H1 (cell line): ENCODE measurements at regions not wholly inside any gene's neighbourhood (a gene's known extent, or its start where the extent isn't known, plus 50 kb on each side); places are given as distances from the start of the nearest gene placed in this dataset.

Experiments used
- CTCF ChIA-PET: fragments of 300-600 bp; sonication (Branson Sonifier 250); formaldehyde crosslinking; loops from one replicate; lab custom pipeline; 2021; ENCODE audit not compliant: partially characterized antibody; lab: Charles Lee
- POLR2A ChIA-PET: fragments of 300-600 bp; sonication (Branson Sonifier 250); formaldehyde crosslinking; loops from one replicate; lab custom pipeline; 2021; ENCODE audit warnings: inconsistent platforms; ENCODE audit not compliant: partially characterized antibody; lab: Charles Lee
- DNase-seq, 2 experiments: peaks; one replicate each; pipeline versions ENCODE4 v3.0.0 to v3.0.0-alpha.2; 2010 to 2022; ENCODE audit warnings: low spot score in 2 of 2, low read depth in 1 of 2, mixed read lengths in 1 of 2
- FAIRE-seq: peaks from 2 replicates; lab custom pipeline; 2011; peaks lifted over from hg19 to GRCh38; lab: Jason Lieb, UNC
- H2AFZ ChIP-seq: 2 replicates; pipeline ENCODE4 v1.8.1; 2012; ENCODE audit warnings: low read length, inconsistent platforms
- H2AK5ac ChIP-seq: 2 replicates; pipeline ENCODE4 v1.6.1; 2013; ENCODE audit warnings: low read depth, low read length
- H2BK120ac ChIP-seq: replicated peaks from 2 replicates; pipeline ENCODE3; 2013; ENCODE audit warnings: low read depth, low read length, inconsistent platforms
- H2BK12ac ChIP-seq: 2 replicates; pipeline ENCODE4 v1.6.1; 2013; ENCODE audit warnings: low read depth, low read length
- H2BK15ac ChIP-seq: 2 replicates; pipeline ENCODE4 v1.6.1; 2013; ENCODE audit warnings: low read length
- H2BK20ac ChIP-seq: 2 replicates; pipeline ENCODE4 v1.6.1; 2013; ENCODE audit warnings: low read length
- H2BK5ac ChIP-seq: 2 replicates; pipeline ENCODE4 v1.6.1; 2013; ENCODE audit warnings: low read depth, low read length
- H3K14ac ChIP-seq: 2 replicates; pipeline ENCODE4 v1.6.1; 2013; ENCODE audit warnings: inconsistent platforms; ENCODE audit not compliant: insufficient read length
- H3K18ac ChIP-seq: 2 replicates; pipeline ENCODE4 v1.6.1; 2013; ENCODE audit warnings: low read length; ENCODE audit errors: extremely low read depth
- H3K23ac ChIP-seq: 2 replicates; pipeline ENCODE4 v1.6.1; 2013; ENCODE audit warnings: inconsistent platforms; ENCODE audit not compliant: insufficient read length
- H3K23me2 ChIP-seq: 2 replicates; pipeline ENCODE4 v1.6.1; 2013; ENCODE audit warnings: low read depth, low read length
- H3K27ac ChIP-seq: 2 replicates; pipeline ENCODE4 v1.6.1; 2011; ENCODE audit warnings: low read depth, low read length, inconsistent platforms
- H3K27me3 ChIP-seq, 4 experiments: replicated peaks in 1 of 4; 1 replicate in 1 of 4; 2 replicates in 3 of 4; pipeline versions ENCODE4 v1.6.1 to v1.8.1; 2011 to 2013; ENCODE audit warnings: low read length in 3 of 4, mild to moderate bottlenecking in 3 of 4, inconsistent platforms in 2 of 4, mixed read lengths in 2 of 4, moderate library complexity in 1 of 4; ENCODE audit not compliant: control insufficient read depth in 3 of 4, insufficient read depth in 3 of 4; ENCODE audit errors: extremely low read depth in 1 of 4
- H3K36me3 ChIP-seq, 4 experiments: 2 replicates each; pipeline versions ENCODE4 v1.6.1 to v1.8.1; 2011 to 2013; ENCODE audit warnings: mild to moderate bottlenecking in 4 of 4, low read length in 3 of 4, moderate library complexity in 2 of 4, control low read depth in 1 of 4, inconsistent platforms in 1 of 4; ENCODE audit not compliant: insufficient read depth in 4 of 4, control insufficient read depth in 2 of 4
- H3K4ac ChIP-seq: replicated peaks from 2 replicates; pipeline ENCODE3; 2013; ENCODE audit warnings: low read length, low read depth, mixed read lengths, inconsistent platforms; ENCODE audit not compliant: insufficient read length
- H3K4me1 ChIP-seq, 4 experiments: replicated peaks in 1 of 4; 1 replicate in 1 of 4; 2 replicates in 3 of 4; pipeline versions ENCODE4 v1.6.1 to v1.8.1; 2011 to 2013; ENCODE audit warnings: low read length in 3 of 4, inconsistent platforms in 2 of 4, mixed read lengths in 1 of 4; ENCODE audit not compliant: insufficient read depth in 4 of 4, control insufficient read depth in 3 of 4
- H3K4me2 ChIP-seq, 2 experiments: 2 replicates each; pipeline versions ENCODE4 v1.6.1 to v1.8.1; 2011 to 2013; ENCODE audit warnings: low read depth in 2 of 2, low read length in 2 of 2, control low read depth in 1 of 2, inconsistent platforms in 1 of 2, mild to moderate bottlenecking in 1 of 2; ENCODE audit not compliant: insufficient read depth in 1 of 2
- H3K4me3 ChIP-seq, 4 experiments: fragments of 200-600, 300-600 bp in 1 of 4; sonication (generic), shearing (Covaris generic), sonication (Bioruptor Twin) in 1 of 4; 2 replicates each; pipeline versions ENCODE4 v1.5.1 to v1.8.1; 2011 to 2016; ENCODE audit warnings: low read length in 4 of 4, low read depth in 3 of 4, control low read depth in 2 of 4, inconsistent platforms in 2 of 4, mild to moderate bottlenecking in 2 of 4, mixed read lengths in 1 of 4, moderate library complexity in 1 of 4; ENCODE audit not compliant: insufficient read depth in 2 of 4; ENCODE audit errors: extremely low read depth in 1 of 4
- H3K56ac ChIP-seq: replicated peaks from 2 replicates; pipeline ENCODE3; 2013; ENCODE audit warnings: low read depth, mild to moderate bottlenecking, mixed read lengths, low read length, inconsistent platforms; ENCODE audit not compliant: insufficient read length
- H3K79me1 ChIP-seq: 2 replicates; pipeline ENCODE4 v1.6.1; 2013; ENCODE audit warnings: low read depth, low read length, control low read depth
- H3K79me2 ChIP-seq, 2 experiments: 2 replicates each; pipeline versions ENCODE4 v1.6.1 to v1.8.1; 2012 to 2013; ENCODE audit warnings: low read length in 2 of 2, mild to moderate bottlenecking in 2 of 2, inconsistent platforms in 1 of 2; ENCODE audit not compliant: insufficient read depth in 2 of 2, control insufficient read depth in 1 of 2
- H3K9ac ChIP-seq, 4 experiments: replicated peaks in 1 of 4; 1 replicate in 1 of 4; 2 replicates in 3 of 4; pipeline versions ENCODE4 v1.6.1 to v1.8.1; 2011 to 2013; ENCODE audit warnings: low read depth in 3 of 4, low read length in 3 of 4, control low read depth in 2 of 4, mild to moderate bottlenecking in 2 of 4, moderate library complexity in 2 of 4, inconsistent platforms in 1 of 4; ENCODE audit errors: extremely low read depth in 1 of 4
- H3K9me3 ChIP-seq, 2 experiments: 2 replicates each; pipeline versions ENCODE4 v1.6.1 to v1.8.1; 2012 to 2013; ENCODE audit warnings: mild to moderate bottlenecking in 2 of 2, moderate library complexity in 2 of 2, control low read depth in 1 of 2, inconsistent platforms in 1 of 2, low read depth in 1 of 2, low read length in 1 of 2, mixed read lengths in 1 of 2; ENCODE audit not compliant: insufficient read depth in 2 of 2
- H4K20me1 ChIP-seq, 2 experiments: replicated peaks in 1 of 2; 2 replicates each; pipeline versions ENCODE3 to v1.8.1; 2011 to 2013; ENCODE audit warnings: inconsistent platforms in 2 of 2, low read length in 2 of 2, mild to moderate bottlenecking in 1 of 2; ENCODE audit not compliant: insufficient read depth in 2 of 2, control insufficient read depth in 1 of 2
- H4K5ac ChIP-seq: 2 replicates; pipeline ENCODE4 v1.6.1; 2013; ENCODE audit warnings: low read length, low read depth, mixed read lengths, inconsistent platforms; ENCODE audit not compliant: insufficient read length
- H4K8ac ChIP-seq: 2 replicates; pipeline ENCODE4 v1.8.0; 2013; ENCODE audit warnings: mild to moderate bottlenecking, moderate library complexity, low read length, inconsistent platforms; ENCODE audit not compliant: insufficient read depth; ENCODE audit errors: extremely low read depth
- H4K91ac ChIP-seq: replicated peaks from 2 replicates; pipeline ENCODE3; 2013; ENCODE audit warnings: low read length, mixed read lengths, inconsistent platforms; ENCODE audit not compliant: insufficient read length
- CBX5 ChIP-seq: fragments of 300-800, 300-1000 bp; sonication (generic); IDR thresholded peaks from 2 replicates; pipeline ENCODE4 v1.7.1; 2016; ENCODE audit warnings: antibody characterized with exemption, low read length, low read depth
- CREB1 ChIP-seq: IDR thresholded peaks from 2 replicates; pipeline ENCODE4 v1.6.1; 2012; ENCODE audit warnings: inconsistent platforms
- CTBP2 ChIP-seq: IDR thresholded peaks from 2 replicates; pipeline ENCODE4 v1.7.0; 2011; ENCODE audit warnings: borderline replicate concordance, mild to moderate bottlenecking, moderate library complexity, mixed read lengths, low read length; ENCODE audit not compliant: insufficient read depth, insufficient read length
- FOSL1 ChIP-seq: IDR thresholded peaks from 2 replicates; pipeline ENCODE4 v1.6.1; 2011; ENCODE audit warnings: mild to moderate bottlenecking, low read depth, low read length, moderate library complexity; ENCODE audit not compliant: insufficient read depth
- GABPA ChIP-seq: IDR thresholded peaks from 2 replicates; pipeline ENCODE4 v1.6.1; 2011; ENCODE audit warnings: mild to moderate bottlenecking, low read length, moderate library complexity, borderline replicate concordance; ENCODE audit not compliant: insufficient read depth
- JUND ChIP-seq: IDR thresholded peaks from 2 replicates; pipeline ENCODE4 v1.6.1; 2011; ENCODE audit warnings: mild to moderate bottlenecking, improper control_type of control experiment, low read length
- KDM1A ChIP-seq: fragments of 200-600, 300-600 bp; sonication (generic); IDR thresholded peaks from 2 replicates; pipeline ENCODE4 v1.7.1; 2016; ENCODE audit warnings: mild to moderate bottlenecking, low read length, borderline replicate concordance
- NRF1 ChIP-seq: IDR thresholded peaks from 2 replicates; pipeline ENCODE4 v1.6.1; 2011; ENCODE audit warnings: mild to moderate bottlenecking, low read depth, low read length, improper control_type of control experiment
- PHF8 ChIP-seq: fragments of 200-600 bp; sonication (generic); conservative IDR thresholded peaks from 2 replicates; pipeline ENCODE4 v1.7.1; 2012; ENCODE audit warnings: low read depth, mild to moderate bottlenecking, inconsistent platforms, low read length, moderate library complexity
- RNF2 ChIP-seq: fragments of 200-900, 300-1000 bp; sonication (generic); IDR thresholded peaks from 2 replicates; pipeline ENCODE4 v1.7.1; 2016; ENCODE audit warnings: borderline replicate concordance, low read depth, mild to moderate bottlenecking, antibody characterized with exemption, low read length; ENCODE audit not compliant: poor library complexity, severe bottlenecking; ENCODE audit errors: missing control alignments
- SAP30 ChIP-seq: fragments of 300-600 bp; sonication (generic); IDR thresholded peaks from 2 replicates; pipeline ENCODE4 v1.7.1; 2012; ENCODE audit warnings: low read length, moderate library complexity, mild to moderate bottlenecking, inconsistent platforms; ENCODE audit not compliant: insufficient read depth, insufficient replicate concordance
- SRF ChIP-seq: IDR thresholded peaks from 2 replicates; pipeline ENCODE4 v1.6.1; 2011; ENCODE audit warnings: mild to moderate bottlenecking, low read depth, low read length, moderate library complexity
- SUZ12 ChIP-seq: fragments of 200-600 bp; sonication (generic); IDR thresholded peaks from 2 replicates; pipeline ENCODE4 v1.6.1; 2012; ENCODE audit warnings: mild to moderate bottlenecking, inconsistent platforms, low read length, moderate library complexity, mixed read lengths
- TEAD4 ChIP-seq: IDR thresholded peaks from 2 replicates; pipeline ENCODE4 v1.6.1; 2012; ENCODE audit warnings: low read depth, low read length, inconsistent platforms, mixed read lengths
- ZNF274 ChIP-seq: IDR thresholded peaks from 2 replicates; pipeline ENCODE4 v1.7.0; 2012; ENCODE audit warnings: low read length, borderline replicate concordance; ENCODE audit errors: extremely low read depth
- WGBS, 2 experiments: shearing (Covaris generic) in 1 of 2; methylation state at CpG; one replicate each; pipeline versions ENCODE4 v1.1.6 to v1.1.7; 2013 to 2015; ENCODE audit warnings: low lambda C conversion rate in 2 of 2, mixed read lengths in 2 of 2, inconsistent platforms in 1 of 2, low coverage in 1 of 2, missing lambda C conversion rate in 1 of 2; ENCODE audit not compliant: insufficient replicate concordance in 2 of 2, insufficient coverage in 1 of 2, insufficient read length in 1 of 2; ENCODE audit errors: extremely low coverage in 1 of 2, missing lambda C conversion rate in 1 of 2; 5-methylcytosine and 5-hydroxymethylcytosine counted together

DNA sequence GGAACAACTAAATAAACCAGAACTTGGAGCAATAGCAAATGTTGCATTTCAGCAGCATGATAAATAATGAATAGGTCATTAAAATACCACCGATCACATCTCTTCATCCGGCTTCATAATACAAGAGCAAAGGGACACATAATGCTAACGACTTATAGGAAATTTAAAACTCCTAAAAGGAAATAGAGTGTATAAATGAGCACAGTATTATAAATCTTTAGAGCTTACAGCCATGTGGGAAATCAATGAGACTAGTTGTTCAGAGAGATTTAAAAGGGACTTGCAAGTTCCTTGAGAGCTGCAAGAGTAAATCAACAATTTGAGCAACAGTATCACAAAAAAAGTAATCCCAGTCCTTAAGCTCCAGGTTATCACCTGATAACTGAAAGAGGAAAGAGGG lies 677.0 kb downstream of the PLOD2 start:
- Histone ChIP-seq H2BK20ac (no peak overlapping the region), H3K79me2 (no peaks in the 10 kb centered on the region), H2BK12ac (no peak overlapping the region), H3K9ac (no peak overlapping the region), H3K4me2 (no peak overlapping the region), H4K20me1 (no peaks in the 10 kb centered on the region), H3K14ac (no peak overlapping the region), H2BK120ac (no peak overlapping the region), H4K91ac (no peak overlapping the region), H3K56ac (no peak overlapping the region), H2AK5ac (no peak overlapping the region), H3K4me1 (no peaks in the 10 kb centered on the region), H3K23ac (no peak overlapping the region), H3K79me1 (no peaks in the 10 kb centered on the region), H3K4me3 (no peak overlapping the region), H2AFZ (no peak overlapping the region), H3K27me3 (no peaks in the 10 kb centered on the region), H4K8ac (no peak overlapping the region), H3K23me2 (no peaks in the 10 kb centered on the region), H4K5ac (no peak overlapping the region), H3K4ac (no peak overlapping the region), H2BK5ac (no peak overlapping the region), H3K27ac (no peak overlapping the region), H3K9me3 (peaks cover 0 to 3% of the 10 kb centered on the region in 2 experiments; a peak in 1 of 4 replicates), H2BK15ac (no peak overlapping the region), H3K18ac (no peak overlapping the region), H3K36me3 (no peaks in the 10 kb centered on the region)
- DNase-seq (no peak), FAIRE-seq (no peak)
- CTCF ChIA-PET: no interaction called here
- 93% methylated on average over 3 of the region's 3 CpGs; no CpG with 5 or more reads in 1 of the 2 experiments for WGBS, 2 experiments
- POLR2A ChIA-PET: no interaction called here
- TF ChIP-seq RNF2 (no peak), CBX5 (no peak), KDM1A (no peak), NRF1 (no peak), TEAD4 (no peak), FOSL1 (no peak), SRF (no peak), GABPA (no peak), CTBP2 (no peak), ZNF274 (no peak), SAP30 (no peak), SUZ12 (no peak), CREB1 (no peak), PHF8 (no peak), JUND (no peak)
